NCI-H2227 (cell line): ENCODE measurements at regions not wholly inside any gene's neighbourhood (a gene's known extent, or its start where the extent isn't known, plus 50 kb on each side); places are given as distances from the start of the nearest gene placed in this dataset.

Experiments used
- DNase-seq: peaks from one replicate; lab custom pipeline; 2025; ENCODE audit not compliant: unreplicated experiment; lab: John Stamatoyannopoulos, UW

GRCh38 chr5:103353581-103353980, 95.0 kb downstream of the MACIR start:
- no peak for DNase-seq

- DNase-seq, result no peak
Measured at GRCh38 chr5:103347716-103348423, 89.3 kb downstream of the MACIR start.

- no peak for DNase-seq
Measured at GRCh38 chr5:103346162-103346748, 87.7 kb downstream of the MACIR start.

DNA sequence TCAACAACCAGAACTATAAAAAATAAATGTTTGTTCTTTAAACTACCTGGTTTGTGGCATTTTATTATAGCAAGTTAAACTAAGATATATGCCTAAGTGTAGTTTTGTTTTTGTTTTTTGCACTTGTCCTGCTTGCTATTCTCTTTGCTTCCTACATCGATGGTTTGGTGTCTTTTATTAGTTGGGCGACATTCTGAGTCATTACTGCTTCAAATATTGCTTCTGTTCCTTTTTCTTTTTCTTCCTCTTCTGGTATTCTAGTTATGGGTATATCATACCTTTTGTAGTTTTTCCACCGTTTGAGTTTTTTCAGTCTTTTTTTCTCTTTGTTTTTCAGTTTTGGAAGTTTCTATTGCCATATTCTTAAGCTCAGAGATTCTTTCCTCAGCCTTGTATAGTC, 86.9 kb downstream of the MACIR start:
- DNase-seq, result no peak

DNA sequence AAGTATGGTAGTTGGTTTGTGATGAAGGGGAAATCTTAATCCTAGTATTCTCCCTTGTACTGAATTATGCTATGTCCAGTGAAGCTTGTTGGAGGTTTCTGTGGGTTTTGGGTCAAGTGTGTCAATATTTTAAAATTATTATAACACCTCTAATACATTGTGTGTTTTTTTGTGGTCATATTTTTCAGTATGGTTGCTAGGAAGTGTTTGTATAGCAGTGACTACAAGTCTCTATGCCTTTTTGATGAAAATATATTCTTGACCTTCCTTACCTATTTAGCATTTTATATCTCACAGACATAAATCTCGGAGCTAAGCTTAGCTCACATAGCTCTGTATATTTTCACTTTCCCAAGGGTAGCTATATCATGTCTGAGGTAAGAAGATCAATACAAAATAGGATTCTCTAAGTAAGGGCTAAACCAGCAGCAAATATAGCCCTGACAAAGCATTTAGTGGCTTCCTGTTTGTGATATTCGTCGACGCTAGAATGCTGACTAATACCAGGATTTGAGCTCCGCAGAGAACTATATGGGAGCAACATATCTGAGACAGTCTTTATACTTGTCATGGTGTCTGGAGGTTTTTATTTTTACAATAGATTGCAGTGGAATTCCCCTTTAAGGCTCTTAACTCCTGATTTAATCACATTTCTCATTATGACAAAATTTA, 82.3 kb downstream of the MACIR start:
- no peak for DNase-seq

DNA sequence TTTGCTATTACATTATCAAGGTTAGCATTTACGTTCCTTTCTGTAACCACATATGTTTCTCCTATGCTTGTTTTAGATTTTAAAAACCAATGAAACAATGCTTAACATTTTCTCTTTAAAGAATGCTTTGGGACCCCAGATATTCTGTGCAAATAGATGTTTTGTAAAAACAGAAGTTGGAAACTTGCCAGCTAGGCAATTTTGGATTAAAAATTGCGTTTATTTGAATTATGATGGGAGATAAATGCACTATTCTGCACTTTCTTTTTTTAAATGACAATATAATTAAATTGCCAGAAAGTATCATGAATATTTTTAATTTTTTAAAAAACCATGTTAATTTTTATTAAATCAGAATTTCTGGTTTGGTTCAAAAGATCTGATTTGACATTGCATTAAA, 81.6 kb downstream of the MACIR start:
- DNase-seq, result no peak

GRCh38 chr5:103336941-103337340, 78.4 kb downstream of the MACIR start:
- no peak for DNase-seq

GRCh38 chr5:103333376-103333775, 74.8 kb downstream of the MACIR start:
- DNase-seq, result no peak

DNA sequence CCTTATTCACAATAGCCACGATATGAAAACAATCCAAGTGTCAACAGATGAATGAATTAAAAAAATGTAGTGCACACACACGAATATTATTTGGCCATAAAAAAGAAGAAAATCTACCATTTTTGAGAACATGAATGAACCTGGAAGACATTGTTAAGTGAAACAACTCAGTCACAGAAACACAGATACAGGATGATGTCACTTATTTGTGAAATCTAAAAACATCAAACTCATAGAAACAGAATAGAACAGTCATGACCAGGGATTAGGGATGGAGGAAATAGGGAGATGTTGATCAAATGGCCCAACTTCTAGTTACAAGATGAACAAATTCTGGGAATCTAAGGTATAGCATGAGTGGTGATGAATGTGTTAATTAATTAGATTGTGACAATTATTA, 72.3 kb downstream of the MACIR start:
- DNase-seq, result no peak
